ENCODE measurements at regions not wholly inside any gene's neighbourhood (a gene's known extent, or its start where the extent isn't known, plus 50 kb on each side); places are given as distances from the start of the nearest gene placed in this dataset.

GRCh38 chr4:32768664-32769389 lies 2048.7 kb downstream of the PCDH7 start:
- no peak for TF ChIP-seq CTCF (IDR thresholded peaks at IDR 0.05)
- TF ChIP-seq POLR2A (IDR thresholded peaks at IDR 0.05), result no peak
